SK-N-SH treated with all-trans-retinoic acid at 6 μM for 48 hours (cell line): ENCODE measurements at regions not wholly inside any gene's neighbourhood (a gene's known extent, or its start where the extent isn't known, plus 50 kb on each side); places are given as distances from the start of the nearest gene placed in this dataset.

Experiments used
- ATAC-seq: fragments of 200-7000 bp; cut with Tn5 transposase; 3 replicates; pipeline ENCODE4 v1.9.1; 2020; ENCODE audit warnings: mild to moderate bottlenecking, moderate library complexity
- ARNTL ChIP-seq: fragments of 450-650 bp; formaldehyde crosslinking; IDR thresholded peaks from 2 replicates; pipeline ENCODE4 v1.5.0; 2020; ENCODE audit warnings: low read depth, mild to moderate bottlenecking, moderate library complexity, borderline replicate concordance
- BACH2 ChIP-seq: fragments of 250-450 bp; sonication (Bioruptor Pico); IDR thresholded peaks from 2 replicates; pipeline ENCODE4 v1.9.0; 2021; ENCODE audit warnings: mild to moderate bottlenecking, borderline replicate concordance
- CSDC2 ChIP-seq: fragments of 250-450 bp; sonication (Bioruptor Pico); IDR thresholded peaks from 2 replicates; pipeline ENCODE4 v1.5.0; 2020; ENCODE audit warnings: mild to moderate bottlenecking, moderate library complexity
- ESRRG ChIP-seq: fragments of 250-450 bp; sonication (Bioruptor Pico); IDR thresholded peaks from 2 replicates; pipeline ENCODE4 v1.6.1; 2021; ENCODE audit warnings: mild to moderate bottlenecking
- GLIS3 ChIP-seq: fragments of 250-450 bp; sonication (Bioruptor Pico); IDR thresholded peaks from 2 replicates; pipeline ENCODE4 v1.5.0; 2020; ENCODE audit warnings: mild to moderate bottlenecking, moderate library complexity
- ISL1 ChIP-seq: fragments of 250-450 bp; sonication (Bioruptor Pico); IDR thresholded peaks from 2 replicates; pipeline ENCODE4 v2.1.2; 2022; ENCODE audit warnings: mild to moderate bottlenecking, moderate library complexity
- OSR1 ChIP-seq: fragments of 250-450 bp; sonication (Bioruptor Pico); IDR thresholded peaks from 2 replicates; pipeline ENCODE4 v1.8.0; 2022; ENCODE audit warnings: moderate library complexity, mild to moderate bottlenecking, inconsistent platforms
- PPARA ChIP-seq: fragments of 250-450 bp; sonication (Bioruptor Pico); IDR thresholded peaks from 2 replicates; pipeline ENCODE4 v1.5.0; 2020; ENCODE audit warnings: mild to moderate bottlenecking, borderline replicate concordance
- RARB ChIP-seq: fragments of 250-450 bp; sonication (Bioruptor Pico); IDR thresholded peaks from 2 replicates; pipeline ENCODE4 v1.8.0; 2021; ENCODE audit warnings: mild to moderate bottlenecking, moderate library complexity
- TCF4 ChIP-seq: fragments of 250-450 bp; sonication (Bioruptor Pico); IDR thresholded peaks from 2 replicates; pipeline ENCODE4 v1.8.0; 2021; ENCODE audit warnings: mild to moderate bottlenecking, moderate library complexity, borderline replicate concordance
- ZFP3 ChIP-seq: fragments of 250-450 bp; sonication (Bioruptor Pico); IDR thresholded peaks from 2 replicates; pipeline ENCODE4 v1.5.0; 2020; ENCODE audit warnings: mild to moderate bottlenecking, moderate library complexity
- ZFP30 ChIP-seq: fragments of 450-650 bp; formaldehyde crosslinking; IDR thresholded peaks from 2 replicates; pipeline ENCODE4 v1.5.0; 2022; ENCODE audit warnings: mild to moderate bottlenecking, moderate library complexity
- ZNF565 ChIP-seq: fragments of 450-650 bp; formaldehyde crosslinking; conservative IDR thresholded peaks from 2 replicates; pipeline ENCODE4 v1.5.0; 2020; ENCODE audit warnings: low read depth, mild to moderate bottlenecking, moderate library complexity
- ZNF8 ChIP-seq: fragments of 450-650 bp; formaldehyde crosslinking; IDR thresholded peaks from 2 replicates; pipeline ENCODE4 v1.5.0; 2020; ENCODE audit warnings: mild to moderate bottlenecking, moderate library complexity
- TF ChIP-seq, protein P1 (sequence below): fragments of 250-450 bp; sonication (Bioruptor Pico); IDR thresholded peaks from 2 replicates; pipeline ENCODE4 v1.8.0; 2020; ENCODE audit warnings: mild to moderate bottlenecking, moderate library complexity, borderline replicate concordance
- TF ChIP-seq, protein P2 (sequence below): fragments of 250-450 bp; sonication (Bioruptor Pico); IDR thresholded peaks from 2 replicates; pipeline ENCODE4 v1.5.1; 2021; ENCODE audit warnings: mild to moderate bottlenecking, moderate library complexity
- TF ChIP-seq, protein P3 (sequence below): fragments of 250-450 bp; sonication (Bioruptor Pico); IDR thresholded peaks from 2 replicates; pipeline ENCODE4 v1.5.0; 2020; ENCODE audit warnings: mild to moderate bottlenecking, moderate library complexity
- TF ChIP-seq, protein P4 (sequence below): fragments of 250-450 bp; sonication (Bioruptor Pico); IDR thresholded peaks from 2 replicates; pipeline ENCODE4 v1.8.0; 2021; ENCODE audit warnings: low read depth, mild to moderate bottlenecking, moderate library complexity, borderline replicate concordance

DNA sequence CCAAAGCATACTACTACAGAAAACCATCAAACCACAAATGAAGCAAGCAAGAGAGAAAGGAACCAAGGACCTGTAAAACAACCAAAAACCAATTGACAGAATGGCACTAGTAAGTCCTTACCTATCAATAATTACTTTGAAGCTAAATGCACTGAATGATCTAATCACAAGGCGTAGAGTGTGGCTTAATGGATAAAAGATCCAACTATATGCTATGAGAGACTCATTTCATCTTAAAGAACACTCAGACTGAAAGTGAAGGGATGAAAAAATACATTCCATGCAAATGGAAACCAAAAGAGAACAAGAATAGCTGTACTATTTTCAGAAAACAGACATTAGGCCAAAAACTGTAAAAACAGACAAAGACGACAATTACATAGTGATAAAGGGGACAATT is 70.7 kb downstream of the CRPPA start (continued):
- TF ChIP-seq, protein P1, sequence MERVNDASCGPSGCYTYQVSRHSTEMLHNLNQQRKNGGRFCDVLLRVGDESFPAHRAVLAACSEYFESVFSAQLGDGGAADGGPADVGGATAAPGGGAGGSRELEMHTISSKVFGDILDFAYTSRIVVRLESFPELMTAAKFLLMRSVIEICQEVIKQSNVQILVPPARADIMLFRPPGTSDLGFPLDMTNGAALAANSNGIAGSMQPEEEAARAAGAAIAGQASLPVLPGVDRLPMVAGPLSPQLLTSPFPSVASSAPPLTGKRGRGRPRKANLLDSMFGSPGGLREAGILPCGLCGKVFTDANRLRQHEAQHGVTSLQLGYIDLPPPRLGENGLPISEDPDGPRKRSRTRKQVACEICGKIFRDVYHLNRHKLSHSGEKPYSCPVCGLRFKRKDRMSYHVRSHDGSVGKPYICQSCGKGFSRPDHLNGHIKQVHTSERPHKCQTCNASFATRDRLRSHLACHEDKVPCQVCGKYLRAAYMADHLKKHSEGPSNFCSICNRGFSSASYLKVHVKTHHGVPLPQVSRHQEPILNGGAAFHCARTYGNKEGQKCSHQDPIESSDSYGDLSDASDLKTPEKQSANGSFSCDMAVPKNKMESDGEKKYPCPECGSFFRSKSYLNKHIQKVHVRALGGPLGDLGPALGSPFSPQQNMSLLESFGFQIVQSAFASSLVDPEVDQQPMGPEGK (CRISPR knock-in tag): no peak
- no peak for TF ChIP-seq ZFP3 (CRISPR knock-in tag)
- TF ChIP-seq, protein P2, sequence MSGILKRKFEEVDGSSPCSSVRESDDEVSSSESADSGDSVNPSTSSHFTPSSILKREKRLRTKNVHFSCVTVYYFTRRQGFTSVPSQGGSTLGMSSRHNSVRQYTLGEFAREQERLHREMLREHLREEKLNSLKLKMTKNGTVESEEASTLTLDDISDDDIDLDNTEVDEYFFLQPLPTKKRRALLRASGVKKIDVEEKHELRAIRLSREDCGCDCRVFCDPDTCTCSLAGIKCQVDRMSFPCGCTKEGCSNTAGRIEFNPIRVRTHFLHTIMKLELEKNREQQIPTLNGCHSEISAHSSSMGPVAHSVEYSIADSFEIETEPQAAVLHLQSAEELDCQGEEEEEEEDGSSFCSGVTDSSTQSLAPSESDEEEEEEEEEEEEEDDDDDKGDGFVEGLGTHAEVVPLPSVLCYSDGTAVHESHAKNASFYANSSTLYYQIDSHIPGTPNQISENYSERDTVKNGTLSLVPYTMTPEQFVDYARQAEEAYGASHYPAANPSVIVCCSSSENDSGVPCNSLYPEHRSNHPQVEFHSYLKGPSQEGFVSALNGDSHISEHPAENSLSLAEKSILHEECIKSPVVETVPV (CRISPR knock-in tag): no peak

DNA sequence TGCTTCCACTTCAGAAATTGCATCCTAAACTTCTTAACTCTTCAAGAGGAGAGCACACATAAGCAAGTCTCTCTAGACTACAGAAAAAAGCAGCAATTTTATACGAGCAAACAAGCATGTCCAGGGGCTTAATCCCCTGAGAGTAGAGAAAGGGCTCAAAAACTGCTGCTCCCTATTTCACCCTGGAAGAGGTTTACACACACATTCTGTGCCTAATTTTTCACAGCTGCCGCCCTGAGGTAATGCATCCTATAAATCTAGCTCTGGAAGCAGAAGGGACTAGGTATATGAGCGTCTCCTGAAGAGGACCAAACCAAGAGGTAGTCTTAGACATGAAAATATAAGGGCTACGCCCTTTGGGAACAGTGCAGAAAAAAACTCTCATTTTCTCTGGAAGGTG is 73.1 kb downstream of the CRPPA start:
- ATAC-seq: no peak; the same call in 2 of the 3 replicates
- no peak for TF ChIP-seq TCF4 (CRISPR knock-in tag)
- TF ChIP-seq, protein P3, sequence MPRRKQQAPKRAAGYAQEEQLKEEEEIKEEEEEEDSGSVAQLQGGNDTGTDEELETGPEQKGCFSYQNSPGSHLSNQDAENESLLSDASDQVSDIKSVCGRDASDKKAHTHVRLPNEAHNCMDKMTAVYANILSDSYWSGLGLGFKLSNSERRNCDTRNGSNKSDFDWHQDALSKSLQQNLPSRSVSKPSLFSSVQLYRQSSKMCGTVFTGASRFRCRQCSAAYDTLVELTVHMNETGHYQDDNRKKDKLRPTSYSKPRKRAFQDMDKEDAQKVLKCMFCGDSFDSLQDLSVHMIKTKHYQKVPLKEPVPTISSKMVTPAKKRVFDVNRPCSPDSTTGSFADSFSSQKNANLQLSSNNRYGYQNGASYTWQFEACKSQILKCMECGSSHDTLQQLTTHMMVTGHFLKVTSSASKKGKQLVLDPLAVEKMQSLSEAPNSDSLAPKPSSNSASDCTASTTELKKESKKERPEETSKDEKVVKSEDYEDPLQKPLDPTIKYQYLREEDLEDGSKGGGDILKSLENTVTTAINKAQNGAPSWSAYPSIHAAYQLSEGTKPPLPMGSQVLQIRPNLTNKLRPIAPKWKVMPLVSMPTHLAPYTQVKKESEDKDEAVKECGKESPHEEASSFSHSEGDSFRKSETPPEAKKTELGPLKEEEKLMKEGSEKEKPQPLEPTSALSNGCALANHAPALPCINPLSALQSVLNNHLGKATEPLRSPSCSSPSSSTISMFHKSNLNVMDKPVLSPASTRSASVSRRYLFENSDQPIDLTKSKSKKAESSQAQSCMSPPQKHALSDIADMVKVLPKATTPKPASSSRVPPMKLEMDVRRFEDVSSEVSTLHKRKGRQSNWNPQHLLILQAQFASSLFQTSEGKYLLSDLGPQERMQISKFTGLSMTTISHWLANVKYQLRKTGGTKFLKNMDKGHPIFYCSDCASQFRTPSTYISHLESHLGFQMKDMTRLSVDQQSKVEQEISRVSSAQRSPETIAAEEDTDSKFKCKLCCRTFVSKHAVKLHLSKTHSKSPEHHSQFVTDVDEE: no peak
- no peak for TF ChIP-seq ZNF565
- no peak for TF ChIP-seq ARNTL
- no peak for TF ChIP-seq BACH2
- no peak for TF ChIP-seq PPARA (CRISPR knock-in tag)
- no peak for TF ChIP-seq OSR1 (CRISPR knock-in tag)
- no peak for TF ChIP-seq ISL1 (CRISPR knock-in tag)

DNA sequence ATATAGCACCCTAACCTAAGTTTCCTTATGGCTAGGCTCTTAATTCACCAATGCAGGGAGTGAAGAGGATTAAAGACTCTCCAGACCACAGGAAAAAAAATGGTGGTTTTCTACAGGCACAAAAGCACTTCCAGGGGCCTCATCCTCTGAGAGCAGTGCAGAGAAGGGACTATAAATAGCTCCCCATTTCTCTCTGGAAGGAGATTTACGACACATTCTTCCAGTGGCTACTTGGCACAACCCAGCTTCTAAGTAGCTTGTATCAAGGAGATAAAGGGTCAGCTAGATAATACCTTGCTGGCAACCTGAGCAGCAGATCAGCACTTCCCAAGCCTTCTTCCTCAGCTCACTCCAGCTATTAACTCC is 73.5 kb downstream of the CRPPA start:
- no peak for TF ChIP-seq ESRRG
- TF ChIP-seq ZFP3 (CRISPR knock-in tag): no peak
- TF ChIP-seq ZNF565: no peak
- TF ChIP-seq ZFP30 (CRISPR knock-in tag): no peak
- TF ChIP-seq ISL1 (CRISPR knock-in tag): peak; percentile 71
- TF ChIP-seq, all 23 proteins: peak for 1
- peak; percentile 71 for ATAC-seq

DNA sequence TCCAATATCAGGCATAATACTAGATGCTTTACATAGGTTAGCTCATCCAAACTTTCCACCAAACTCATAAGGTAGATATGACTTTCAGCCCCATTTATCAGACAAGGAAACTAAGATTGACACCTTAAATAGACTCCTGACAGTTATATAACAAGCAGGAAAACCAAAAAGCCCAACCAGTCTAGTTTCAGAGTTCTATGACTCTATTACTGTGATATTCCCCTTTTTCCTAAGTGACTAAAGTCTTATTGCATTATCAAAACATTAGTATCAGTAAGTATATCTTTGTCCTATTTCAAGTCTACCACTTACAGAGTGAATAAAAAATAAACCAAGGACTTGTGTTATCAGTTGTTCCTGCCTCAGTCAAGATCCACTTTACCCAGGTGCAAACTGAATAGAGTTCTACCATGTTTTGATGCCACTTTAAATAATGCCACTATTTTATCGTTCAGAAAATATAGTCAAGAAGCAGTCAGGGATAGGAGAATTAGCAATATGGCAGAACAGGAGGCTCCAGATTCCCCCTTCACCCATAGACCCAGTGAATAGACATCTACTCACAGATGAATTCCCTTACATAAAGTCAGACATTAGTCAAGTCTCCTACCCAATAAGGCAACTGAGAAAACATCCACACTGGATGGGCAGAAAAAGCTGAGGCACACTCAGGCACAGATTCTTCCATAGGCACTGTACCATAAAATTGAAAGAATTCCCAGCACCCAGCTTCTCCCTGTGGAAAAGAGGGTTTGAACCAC is 74.1 kb downstream of the CRPPA start:
- TF ChIP-seq ZNF8 (CRISPR knock-in tag) (no peak), GLIS3 (CRISPR knock-in tag) (no peak), RARB (no peak), CSDC2 (CRISPR knock-in tag) (no peak), PPARA (CRISPR knock-in tag) (no peak), ZFP30 (CRISPR knock-in tag) (no peak), OSR1 (CRISPR knock-in tag) (no peak), ZNF565 (no peak), ZFP3 (CRISPR knock-in tag) (no peak)
- TF ChIP-seq, protein P4, sequence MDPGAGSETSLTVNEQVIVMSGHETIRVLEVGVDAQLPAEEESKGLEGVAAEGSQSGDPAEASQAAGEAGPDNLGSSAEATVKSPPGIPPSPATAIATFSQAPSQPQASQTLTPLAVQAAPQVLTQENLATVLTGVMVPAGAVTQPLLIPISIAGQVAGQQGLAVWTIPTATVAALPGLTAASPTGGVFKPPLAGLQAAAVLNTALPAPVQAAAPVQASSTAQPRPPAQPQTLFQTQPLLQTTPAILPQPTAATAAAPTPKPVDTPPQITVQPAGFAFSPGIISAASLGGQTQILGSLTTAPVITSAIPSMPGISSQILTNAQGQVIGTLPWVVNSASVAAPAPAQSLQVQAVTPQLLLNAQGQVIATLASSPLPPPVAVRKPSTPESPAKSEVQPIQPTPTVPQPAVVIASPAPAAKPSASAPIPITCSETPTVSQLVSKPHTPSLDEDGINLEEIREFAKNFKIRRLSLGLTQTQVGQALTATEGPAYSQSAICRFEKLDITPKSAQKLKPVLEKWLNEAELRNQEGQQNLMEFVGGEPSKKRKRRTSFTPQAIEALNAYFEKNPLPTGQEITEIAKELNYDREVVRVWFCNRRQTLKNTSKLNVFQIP (CRISPR knock-in tag): no peak
- TF ChIP-seq, all 23 proteins: peak for 0
- ATAC-seq: no peak
